Kidney tubule cell (primary cell): ENCODE measurements at regions not wholly inside any gene's neighbourhood (a gene's known extent, or its start where the extent isn't known, plus 50 kb on each side); places are given as distances from the start of the nearest gene placed in this dataset.

Source experiments
- DNase-seq: peaks from one replicate; pipeline ENCODE4 v3.0.0-alpha.2; 2018; ENCODE audit warnings: low spot score

DNA sequence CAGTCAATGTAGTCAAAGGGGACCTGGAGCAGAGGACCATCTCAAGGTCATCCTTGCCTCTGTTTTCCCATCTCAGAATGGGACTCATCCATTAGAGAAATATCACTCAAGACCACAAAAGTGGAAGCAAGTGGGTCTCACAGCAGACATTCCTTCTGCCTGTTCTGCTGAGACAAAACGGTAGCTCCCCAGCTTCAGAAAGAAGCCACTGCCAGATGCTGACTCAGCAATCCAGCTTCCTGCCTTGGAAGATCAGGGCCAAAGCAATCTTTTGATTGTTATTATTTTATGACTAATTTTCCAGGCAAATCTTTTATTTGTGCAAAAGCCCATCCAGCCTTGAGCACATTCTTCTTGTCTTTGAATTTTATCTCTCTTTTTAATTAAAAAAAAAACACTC, 86.8 kb downstream of the CCT6B start:
- no peak for DNase-seq

- DNase-seq, result no peak
Measured at GRCh38 chr17:34872640-34873039, 88.6 kb downstream of the CCT6B start.

GRCh38 chr17:34869641-34870040, 91.6 kb downstream of the CCT6B start:
- no peak for DNase-seq

DNA sequence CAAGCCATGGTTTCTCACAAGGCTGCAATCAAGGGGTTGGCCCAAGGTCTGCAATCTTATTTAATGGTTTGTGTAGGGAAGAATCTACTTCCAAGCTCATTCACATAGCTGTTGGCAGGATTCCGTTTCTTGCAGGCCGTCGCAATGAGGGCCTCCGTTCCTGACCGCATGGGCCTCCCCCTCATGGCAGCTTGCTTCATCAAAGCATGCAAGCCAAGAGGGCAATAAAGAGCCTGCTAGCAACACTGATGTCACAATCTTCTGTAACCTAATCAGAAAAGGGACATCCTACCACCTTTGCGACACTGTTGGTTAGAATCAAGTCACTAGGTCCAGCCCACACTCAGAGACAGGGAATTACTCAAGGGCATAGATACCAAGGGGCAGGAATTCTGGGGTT, 95.5 kb downstream of the CCT6B start:
- no peak for DNase-seq

GRCh38 chr17:34862384-34862783, 98.9 kb downstream of the CCT6B start:
- DNase-seq, result no peak

- DNase-seq, result no peak
Measured at GRCh38 chr17:34861864-34862263, 99.4 kb downstream of the CCT6B start.

GRCh38 chr17:34859652-34860051, 101.6 kb downstream of the CCT6B start:
- no peak for DNase-seq

GRCh38 chr17:34858591-34859565, 102.4 kb downstream of the CCT6B start:
- DNase-seq, result no peak

- DNase-seq, result no peak
Measured at GRCh38 chr17:34853924-34854323, 107.3 kb downstream of the CCT6B start.

DNA sequence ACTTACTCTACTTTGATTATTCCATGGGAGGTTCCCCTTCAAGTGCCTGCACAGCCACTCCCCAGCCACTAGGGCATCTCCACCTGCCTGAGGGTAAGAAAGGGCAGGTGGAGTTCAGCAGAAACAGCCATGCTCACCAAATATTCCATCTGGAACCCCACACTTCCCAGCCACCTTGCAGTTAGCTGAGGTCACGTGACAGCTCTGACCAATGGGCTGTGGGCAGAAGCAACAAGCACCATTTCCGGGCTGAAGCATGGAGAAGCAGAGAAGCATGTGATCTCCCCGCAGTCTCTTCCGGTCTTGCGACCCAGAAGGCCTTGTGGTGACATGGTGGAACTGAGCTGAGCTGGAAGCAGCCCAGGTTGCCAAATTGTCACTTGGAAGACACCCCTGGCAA, 108.6 kb downstream of the CCT6B start:
- no peak for DNase-seq

GRCh38 chr17:34851961-34852540, 109.2 kb downstream of the CCT6B start:
- no peak for DNase-seq

DNA sequence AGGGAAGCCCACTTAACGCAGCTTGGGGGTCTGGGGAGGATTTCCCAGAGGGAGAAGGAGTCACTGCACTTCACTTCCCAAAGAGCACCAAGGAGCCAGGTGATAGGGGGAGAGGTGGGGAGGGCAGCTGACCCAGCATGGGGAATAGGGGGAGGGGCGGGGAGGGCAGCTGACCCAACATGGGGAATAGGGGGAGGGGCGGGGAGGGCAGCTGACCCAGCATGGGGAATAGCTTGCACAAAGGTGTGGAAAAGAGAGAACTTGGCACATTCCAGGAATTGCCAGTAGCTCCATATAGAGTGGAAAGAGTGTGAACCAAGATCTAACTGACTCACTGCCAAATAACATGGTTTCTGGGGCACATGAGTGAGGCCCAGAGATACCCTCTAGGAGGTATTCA, 110.3 kb downstream of the CCT6B start:
- no peak for DNase-seq

DNA sequence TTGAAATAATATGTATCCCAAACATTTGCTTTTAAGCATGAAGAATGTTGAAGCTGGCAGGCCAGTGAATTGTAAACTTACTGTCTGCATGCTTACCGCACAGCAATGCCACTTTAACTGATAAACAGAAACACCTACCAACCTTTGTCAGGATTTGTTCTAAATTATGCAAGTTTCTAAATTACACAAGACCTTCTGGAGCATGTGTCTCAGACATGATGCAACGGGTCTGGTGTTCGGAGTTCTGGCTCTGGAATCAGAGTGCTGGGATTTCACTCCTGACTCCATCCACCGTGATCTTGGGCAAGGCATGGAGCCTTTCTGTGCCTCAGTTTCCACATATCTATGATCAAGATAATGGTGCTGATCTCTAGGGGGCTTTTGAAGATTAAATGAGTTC, 111.2 kb downstream of the CCT6B start:
- DNase-seq, result no peak

DNA sequence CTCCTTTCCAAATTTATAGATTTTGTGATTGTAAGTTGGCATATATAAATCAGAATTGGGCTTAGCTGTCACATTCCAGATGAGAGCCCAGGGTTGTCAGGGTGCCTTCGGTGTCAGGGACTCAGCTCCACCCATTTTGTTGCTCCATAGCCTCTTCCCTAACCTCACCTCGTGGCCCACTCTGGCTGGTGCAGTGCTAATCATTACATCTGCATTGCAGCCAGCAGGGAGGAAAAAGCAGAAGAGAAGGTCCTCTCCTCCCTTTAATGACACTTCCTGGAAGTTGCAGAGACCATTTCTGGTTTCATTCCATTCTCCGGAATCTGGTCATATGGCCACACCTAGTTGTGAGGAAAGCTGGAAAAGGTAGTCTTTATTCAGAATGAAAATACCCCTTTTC, 113.3 kb downstream of the CCT6B start:
- DNase-seq, result no peak

GRCh38 chr17:34845296-34845695, 116.0 kb downstream of the CCT6B start:
- no peak for DNase-seq

GRCh38 chr17:34843682-34844081, 117.6 kb downstream of the CCT6B start:
- no peak for DNase-seq

- DNase-seq, result no peak
Measured at GRCh38 chr17:34842235-34842634, 119.0 kb downstream of the CCT6B start.

DNA sequence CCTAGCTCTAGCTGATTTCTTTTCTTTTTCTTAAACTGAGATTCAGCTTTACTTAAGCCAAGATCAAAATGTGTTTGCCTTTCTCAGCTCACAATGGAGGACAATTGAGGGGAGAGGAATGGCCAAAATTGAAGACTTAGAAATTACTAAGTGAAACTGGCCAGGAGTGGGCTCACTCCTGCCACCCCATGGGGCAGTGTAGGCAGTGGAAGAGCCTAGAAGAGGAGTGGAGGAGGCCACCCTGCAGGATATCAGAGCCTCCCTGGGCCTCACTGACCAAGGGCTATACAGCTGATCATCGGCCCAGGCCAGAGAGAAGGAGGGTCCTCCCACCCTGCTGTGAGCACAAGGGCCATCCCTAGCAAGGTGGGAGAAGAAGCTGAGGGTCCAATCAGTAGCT, 119.8 kb downstream of the CCT6B start:
- no peak for DNase-seq

- DNase-seq, result no peak
Measured at GRCh38 chr17:34840750-34841149, 120.5 kb downstream of the CCT6B start.

DNA sequence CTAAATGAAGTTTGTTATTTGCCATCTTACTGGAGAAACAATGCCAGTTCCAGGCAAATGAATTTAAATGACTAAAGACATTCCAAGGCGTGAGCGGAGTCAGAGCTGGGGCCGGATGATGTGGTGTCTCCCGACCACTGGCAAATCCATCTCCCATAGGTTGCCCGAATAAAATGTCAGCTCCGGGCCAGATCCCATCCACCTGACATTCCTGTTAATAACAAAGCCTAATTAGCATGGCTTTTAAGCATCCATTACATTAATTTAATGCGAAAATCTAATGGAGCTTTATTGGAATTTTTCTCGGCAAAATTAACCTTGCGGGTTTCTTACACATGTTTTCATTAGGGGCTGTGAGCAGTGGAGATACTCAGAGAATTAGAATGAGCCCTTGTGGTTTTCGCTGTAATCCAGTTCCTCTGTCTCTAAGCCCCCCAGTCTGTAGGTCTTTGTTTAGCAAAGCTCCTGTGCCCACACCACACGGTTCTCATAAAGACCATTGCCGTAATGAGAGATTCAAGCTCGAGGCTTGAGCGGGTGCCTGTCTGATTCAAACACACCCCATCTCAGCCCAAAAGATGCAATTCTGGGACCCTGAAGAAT, 123.3 kb downstream of the CCT6B start:
- no peak for DNase-seq

DNA sequence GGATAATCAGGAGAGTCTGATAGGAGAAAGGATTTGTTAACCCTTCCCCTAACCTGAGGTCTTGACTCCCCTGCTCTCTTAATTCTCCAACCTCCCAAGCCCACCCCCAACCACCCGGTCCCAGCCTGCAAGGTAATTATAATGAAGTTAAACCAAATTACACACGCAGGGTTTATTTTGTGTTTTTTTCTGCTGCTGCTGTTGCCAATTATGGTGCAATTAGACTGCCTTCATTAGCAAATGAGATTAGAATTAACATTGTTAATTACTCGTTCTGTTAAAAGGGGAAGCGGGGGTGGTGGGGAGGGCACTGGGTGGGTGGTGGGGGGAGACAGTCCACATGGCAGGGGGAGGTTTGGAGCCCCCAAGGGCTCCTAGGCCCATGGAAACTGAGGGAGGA, 128.9 kb downstream of the CCT6B start:
- no peak for DNase-seq

GRCh38 chr17:34827008-34827407, 134.3 kb downstream of the CCT6B start:
- no peak for DNase-seq

DNA sequence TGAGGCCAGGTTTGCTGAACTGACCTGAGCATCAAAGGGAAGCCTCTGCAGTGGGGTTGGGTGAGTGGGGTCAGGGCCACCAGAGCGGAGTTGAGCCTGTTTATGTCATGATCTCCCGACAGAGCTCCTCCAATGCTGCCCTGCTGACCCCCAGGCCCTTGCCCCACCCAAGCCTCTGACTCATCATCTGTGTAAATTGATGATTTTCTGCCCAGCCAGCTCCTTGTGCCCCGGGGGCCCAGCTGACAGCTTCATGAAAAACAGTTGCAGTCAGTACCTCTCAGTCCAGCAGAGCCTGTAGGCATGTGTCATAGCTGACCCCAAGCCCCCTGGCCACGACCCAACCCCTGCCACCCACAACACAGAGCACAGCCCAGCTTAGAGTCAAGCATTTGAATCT, 134.9 kb downstream of the CCT6B start:
- no peak for DNase-seq
